Ramos (cell line): ENCODE measurements at regions not wholly inside any gene's neighbourhood (a gene's known extent, or its start where the extent isn't known, plus 50 kb on each side); places are given as distances from the start of the nearest gene placed in this dataset.
"Not testable (repeated sequence)": the region's sequence is repeated elsewhere in the genome, so short reads cannot be mapped to it uniquely, and the experiment has no call there.

Source experiments
- in situ Hi-C: fragments of 300-500 bp; cut with MboI; formaldehyde crosslinking; loops from one replicate; pipeline ENCODE4 v1.14.3; 2022; ENCODE audit warnings: low sequenced_read_pairs; ENCODE audit not compliant: unreplicated experiment

DNA sequence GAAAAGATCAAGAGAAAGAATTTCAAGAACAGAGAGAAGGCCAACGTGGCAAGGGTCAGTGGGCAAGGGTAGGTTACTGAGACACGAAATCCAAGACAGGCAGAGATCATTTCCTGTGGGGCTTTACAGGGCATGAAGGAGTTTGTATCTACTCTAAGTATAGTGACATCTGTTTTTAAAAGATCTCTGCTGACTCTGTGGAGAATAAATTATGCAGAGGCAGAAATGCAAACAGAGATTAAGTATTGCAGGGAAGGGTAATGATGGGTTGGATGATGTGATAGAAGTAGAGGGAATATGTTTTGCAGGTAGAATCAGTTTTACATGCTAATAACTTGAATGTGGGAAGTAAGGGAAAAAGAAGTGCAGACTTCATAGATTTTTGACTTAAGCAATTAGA is 243.5 kb downstream of the FRK start:
- in situ Hi-C loops, result no loop called here

DNA sequence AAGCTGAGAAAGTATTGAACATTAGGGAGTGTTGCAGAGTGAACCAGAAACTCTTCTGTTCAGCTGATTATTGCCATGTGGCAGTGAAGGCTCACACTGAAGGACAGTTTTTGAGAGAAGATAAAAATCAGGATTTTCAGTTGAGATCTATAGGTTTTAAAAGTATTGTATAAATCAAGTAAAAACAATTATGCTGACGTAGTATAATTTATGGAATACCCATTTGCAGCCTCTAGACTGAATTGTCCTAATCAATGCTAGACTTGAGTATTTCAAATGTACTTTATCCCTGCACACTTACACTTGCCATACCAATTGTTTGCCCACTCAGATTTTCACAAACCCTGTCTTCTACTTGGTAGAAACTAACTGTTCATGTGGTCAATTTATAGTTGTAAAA is 245.8 kb downstream of the FRK start:
- in situ Hi-C loops, result no loop called here

GRCh38 chr6:115811541-115811940 is 249.2 kb downstream of the FRK start:
- in situ Hi-C loops, result no loop called here

- in situ Hi-C loops, result no loop called here
Observed at GRCh38 chr6:115798229-115798628, 262.5 kb downstream of the FRK start.

DNA sequence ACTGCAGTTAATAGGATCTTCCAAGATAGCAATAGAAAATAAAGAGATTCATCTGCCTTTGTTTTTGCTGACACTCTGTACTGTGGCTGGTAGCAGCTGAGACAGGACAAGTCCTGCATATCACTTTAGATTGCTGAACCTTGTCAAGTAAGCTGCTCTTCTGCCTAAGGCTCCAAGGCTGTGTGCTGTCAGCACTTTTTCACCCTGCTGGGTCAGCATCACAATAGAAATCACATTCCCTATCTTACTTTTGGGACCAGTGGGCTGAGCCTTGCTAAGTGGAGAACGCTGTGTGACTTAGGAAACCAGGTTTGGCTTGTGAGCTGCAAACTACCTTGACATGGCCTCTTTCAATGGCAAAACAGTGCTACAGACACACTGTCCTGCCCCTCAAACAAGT is 263.9 kb downstream of the FRK start:
- in situ Hi-C loops, result no loop called here

DNA sequence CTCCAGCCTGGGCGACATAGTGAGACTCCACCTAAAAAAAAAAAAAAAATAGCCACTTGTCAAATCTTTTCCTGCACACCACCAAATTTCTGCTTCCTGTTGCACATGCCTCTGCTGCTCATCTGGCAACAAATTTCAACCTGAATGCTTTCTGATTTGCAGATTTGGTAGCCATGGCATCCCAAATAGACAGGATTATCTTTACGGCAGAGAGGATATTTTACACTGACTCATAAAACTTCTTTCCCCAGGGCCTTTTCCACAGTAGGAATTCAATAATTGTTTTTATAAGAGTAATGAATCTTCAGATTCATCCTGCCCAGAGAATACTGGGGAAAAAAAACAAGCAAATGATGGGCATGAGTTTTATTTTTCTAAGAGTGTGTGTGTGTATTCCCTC is 264.6 kb downstream of the FRK start:
- in situ Hi-C loops, result no loop called here

DNA sequence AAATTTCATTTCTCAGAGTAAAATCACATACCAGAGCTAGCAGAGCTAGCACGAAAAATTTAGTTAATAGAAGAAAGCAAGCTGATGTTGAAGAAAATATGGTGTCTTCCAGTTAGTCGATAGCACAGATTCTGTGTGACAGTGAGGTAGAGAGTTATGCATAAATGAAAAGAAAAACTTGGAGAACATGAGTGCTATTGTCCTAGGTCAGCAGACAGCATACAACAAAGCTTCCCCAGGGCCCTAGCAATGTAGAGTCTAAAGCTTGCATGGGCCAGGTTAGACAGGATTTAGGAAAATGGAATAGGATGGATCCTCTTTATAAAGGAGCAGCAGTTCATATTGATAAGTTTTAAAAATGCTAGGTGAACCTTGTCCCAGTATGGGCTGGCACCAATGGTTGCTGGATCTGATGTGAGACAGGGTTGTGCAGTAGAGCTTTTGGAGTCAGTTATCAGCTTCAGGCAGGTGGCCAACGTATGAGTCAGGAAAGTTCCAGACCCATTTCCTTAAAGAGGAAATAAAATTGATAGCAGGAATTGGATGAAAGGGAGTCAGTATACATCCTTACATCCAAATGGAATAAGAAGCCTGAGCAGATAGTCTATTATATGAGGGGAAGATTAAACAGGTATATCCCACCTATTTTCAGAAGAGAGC is 277.2 kb downstream of the FRK start:
- in situ Hi-C loops, result no loop called here

DNA sequence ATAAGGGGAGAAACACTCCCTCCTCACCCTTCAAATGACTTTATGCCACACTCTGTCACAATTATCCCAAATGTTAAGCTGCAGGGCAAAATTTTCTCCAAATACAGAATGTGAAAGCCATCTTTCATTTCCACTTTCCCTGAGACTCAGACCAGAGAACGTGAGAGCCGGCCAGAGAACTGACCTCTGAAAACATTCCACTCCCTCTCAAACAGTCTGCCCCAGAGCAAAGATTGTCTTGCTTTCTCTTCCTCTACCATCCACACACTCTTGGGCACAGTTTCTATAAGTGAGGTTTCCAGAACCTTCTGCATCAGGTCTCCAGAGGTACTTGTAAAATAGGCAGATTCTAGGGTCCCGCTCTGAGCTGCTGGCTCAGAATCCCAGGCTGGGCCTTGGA is 278.1 kb downstream of the FRK start:
- in situ Hi-C loops, result no loop called here

DNA sequence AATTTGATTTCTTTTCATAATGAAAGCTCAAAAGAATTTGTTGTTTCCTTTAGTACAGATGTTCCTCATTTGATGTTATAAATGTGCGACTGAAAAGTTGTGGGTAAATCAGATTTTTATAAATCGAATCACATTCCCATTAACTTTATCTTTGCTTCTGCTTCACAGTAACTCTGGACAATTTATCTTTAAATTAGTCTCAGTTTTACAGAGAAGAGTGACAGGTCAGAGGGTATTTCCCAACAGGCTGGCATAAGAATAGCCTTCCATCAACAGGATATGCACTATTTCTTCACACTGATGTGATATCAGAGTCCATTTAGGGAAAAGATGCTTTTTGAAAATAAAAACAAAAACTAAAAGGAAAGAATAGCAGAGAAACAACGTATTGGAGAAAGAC is 286.9 kb downstream of the FRK start:
- in situ Hi-C loops, result no loop called here

- in situ Hi-C loops, result no loop called here
Observed at GRCh38 chr6:115770851-115771250, 289.8 kb downstream of the FRK start.

DNA sequence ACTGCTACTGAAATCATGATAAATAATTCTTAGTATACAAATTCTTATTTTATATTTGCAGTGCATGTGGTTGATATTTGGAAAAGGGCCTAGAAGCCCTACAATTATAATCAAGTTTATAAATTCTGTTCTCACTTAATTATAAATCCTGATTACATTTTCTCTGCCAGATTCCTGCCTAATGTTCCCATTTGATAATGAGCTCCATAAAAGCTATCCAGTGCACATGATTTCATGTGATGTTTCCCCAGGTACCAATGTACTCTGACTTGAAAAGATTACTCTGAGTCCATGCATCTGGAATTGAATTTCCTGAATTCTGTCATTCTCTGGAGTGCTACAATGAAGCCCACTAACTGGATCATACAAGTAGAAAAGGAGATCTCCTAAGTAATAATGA is 292.2 kb downstream of the FRK start:
- in situ Hi-C loops, result no loop called here

DNA sequence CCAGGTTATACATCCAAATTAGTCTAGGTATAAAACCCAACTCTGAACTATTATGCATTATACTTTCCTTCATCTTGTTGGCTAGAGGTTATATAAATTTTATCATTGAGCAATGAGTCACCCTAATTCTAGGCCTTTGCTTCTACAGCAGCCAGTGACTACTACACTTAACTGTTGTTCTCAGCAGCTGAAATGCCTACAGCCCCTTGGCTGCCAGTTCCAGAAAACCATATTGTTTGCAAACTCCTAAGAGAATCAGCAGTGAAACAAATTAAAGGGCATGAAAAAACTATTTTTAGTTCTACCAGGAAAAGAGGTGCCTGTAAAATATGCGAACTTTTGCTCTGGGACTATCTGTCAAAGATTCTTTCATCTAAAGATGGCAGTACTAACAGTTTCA is 292.8 kb downstream of the FRK start:
- in situ Hi-C loops, result no loop called here

- in situ Hi-C loops, result no loop called here
Observed at GRCh38 chr6:115766745-115767462, 293.8 kb downstream of the FRK start.

- in situ Hi-C loops, result no loop called here
Observed at GRCh38 chr6:115765966-115766365, 294.7 kb downstream of the FRK start.

DNA sequence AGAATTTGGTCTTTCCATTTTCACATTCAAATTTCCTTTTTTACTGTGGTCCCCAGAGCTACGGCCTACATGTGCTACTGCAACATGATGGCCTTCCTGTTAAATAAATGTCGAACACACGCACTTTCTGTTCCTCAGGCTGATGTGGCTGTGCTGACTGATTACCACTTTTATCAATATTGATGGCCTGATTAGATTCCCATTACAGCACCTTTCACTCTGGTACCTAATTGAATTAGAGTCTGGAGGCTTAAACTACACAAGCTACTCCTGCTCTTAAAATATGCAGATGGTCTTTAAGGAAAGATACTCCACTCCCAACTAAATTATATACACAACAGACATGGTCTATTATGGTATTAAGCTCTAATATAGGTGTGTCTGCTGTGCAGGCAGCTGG is 301.6 kb downstream of the FRK start:
- in situ Hi-C loops, result no loop called here

- in situ Hi-C loops, result no loop called here
Observed at GRCh38 chr6:115753446-115753845, 307.2 kb downstream of the FRK start.

GRCh38 chr6:115750946-115751345 is 309.7 kb downstream of the FRK start:
- in situ Hi-C loops, result no loop called here

DNA sequence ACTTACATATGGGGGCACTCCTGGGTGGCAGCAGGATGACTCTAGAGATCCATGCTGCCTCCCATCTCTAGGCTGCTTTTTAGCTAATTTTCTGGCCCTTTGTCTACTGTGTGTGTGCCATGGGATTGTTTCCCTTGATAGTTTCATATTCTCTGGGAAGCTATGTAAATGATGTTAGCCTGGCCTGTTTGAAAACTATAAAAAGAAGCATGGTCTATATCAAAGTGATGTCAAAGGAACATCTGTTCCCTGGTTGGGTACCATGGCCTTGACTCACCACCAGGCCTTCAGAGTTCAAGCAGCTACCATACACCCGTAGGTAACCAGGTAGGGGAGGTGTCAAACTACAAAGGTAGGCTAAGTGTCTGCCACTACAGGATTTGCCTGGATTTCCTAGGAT is 310.4 kb downstream of the FRK start:
- in situ Hi-C loops, result no loop called here

- in situ Hi-C loops, result no loop called here
Observed at GRCh38 chr6:115747719-115748118, 313.0 kb downstream of the FRK start.

DNA sequence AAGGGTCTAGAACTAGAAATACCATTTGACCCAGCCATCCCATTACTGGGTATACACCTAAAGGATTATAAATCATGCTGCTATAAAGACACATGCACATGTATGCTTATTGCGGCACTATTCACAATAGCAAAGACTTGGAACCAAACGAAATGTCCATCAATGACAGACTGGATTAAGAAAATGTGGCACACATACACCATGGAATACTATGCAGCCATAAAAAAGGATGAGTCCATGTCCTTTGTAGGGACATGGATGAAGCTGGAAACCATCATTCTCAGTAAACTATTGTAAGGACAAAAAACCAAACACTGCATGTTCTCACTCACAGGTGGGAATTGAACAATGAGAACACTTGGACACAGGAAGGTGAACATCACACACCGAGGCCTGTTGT is 314.1 kb downstream of the FRK start:
- in situ Hi-C loops, result not testable (repeated sequence)

DNA sequence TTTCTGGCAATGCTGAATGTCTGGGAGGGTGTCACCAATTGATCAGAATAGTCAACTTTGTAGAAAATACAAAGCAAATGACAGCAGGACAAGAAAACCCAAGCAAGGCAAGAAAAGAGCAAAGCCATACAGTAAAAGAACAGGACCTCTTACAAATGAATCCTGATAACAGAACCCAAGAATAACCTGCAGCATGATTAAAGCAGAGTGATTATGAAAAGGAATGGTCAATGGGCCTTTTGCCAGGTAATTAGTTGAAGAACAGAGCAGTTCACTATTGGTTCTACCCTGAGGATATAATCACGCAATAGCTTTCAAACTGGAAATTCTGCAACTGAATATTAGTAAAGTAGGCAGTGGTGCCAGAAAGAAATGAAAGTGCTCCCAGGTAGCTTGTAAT is 319.8 kb downstream of the FRK start:
- in situ Hi-C loops, result no loop called here

DNA sequence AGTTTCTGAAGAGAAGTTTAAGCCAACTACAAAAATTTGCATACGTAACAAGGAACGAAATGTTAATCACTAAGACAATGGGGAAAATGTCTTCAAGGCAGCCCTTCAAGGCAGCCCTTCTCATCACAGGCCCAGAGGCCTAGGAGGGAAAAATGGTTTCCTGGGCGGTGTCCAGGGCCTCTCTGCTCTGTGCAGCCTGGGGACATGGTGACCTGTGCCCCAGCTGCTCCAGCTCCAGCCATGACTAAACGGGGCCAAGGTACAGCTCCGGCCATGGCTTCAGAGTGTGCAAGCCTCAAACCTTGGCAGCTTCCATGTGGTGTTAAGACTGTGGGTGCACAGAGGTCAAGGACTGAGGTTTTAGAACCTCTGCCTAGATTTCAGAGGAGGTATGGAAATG is 325.1 kb downstream of the FRK start:
- in situ Hi-C loops, result no loop called here
